ENCODE measurements at regions not wholly inside any gene's neighbourhood (a gene's known extent, or its start where the extent isn't known, plus 50 kb on each side); places are given as distances from the start of the nearest gene placed in this dataset.
A peak's percentile ranks its signal among the peaks of the same experiment; 100 is the strongest.

DNA sequence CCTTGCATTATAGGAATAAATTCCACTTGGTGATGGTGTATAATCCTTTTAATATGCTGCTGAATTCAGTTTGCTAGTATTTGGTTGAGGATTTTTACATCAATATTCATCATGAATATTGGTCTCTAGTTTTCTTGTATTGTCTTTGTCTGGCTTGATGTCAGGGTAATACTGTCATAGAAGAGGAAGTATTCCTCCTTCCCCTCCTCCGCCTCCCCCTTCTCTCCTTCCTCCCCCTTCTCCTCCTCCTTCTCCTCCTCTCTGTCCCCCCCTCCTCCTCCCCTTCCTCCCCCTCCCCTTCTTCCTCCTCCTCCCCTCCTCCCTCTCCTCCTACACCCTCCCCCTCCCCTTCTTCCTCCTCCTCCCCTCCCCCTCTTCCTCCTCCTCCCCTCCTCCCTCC, 65.8 kb downstream of the RGS12 start:
- Mint-ChIP-seq H3K27ac (no peak overlapping the region), H3K4me3 (no peak overlapping the region), H3K27me3 (peaks cover 12% of the 10 kb centered on the region), H3K36me3 (ENCODE audit: low read depth) (no peaks in the 10 kb centered on the region), H3K4me1 (peaks cover 3% of the 10 kb centered on the region), H3K9me3 (no peaks in the 10 kb centered on the region)
- intact Hi-C loops (cut with micrococcal nuclease) = no loop called here
- no peak for DNase-seq

DNA sequence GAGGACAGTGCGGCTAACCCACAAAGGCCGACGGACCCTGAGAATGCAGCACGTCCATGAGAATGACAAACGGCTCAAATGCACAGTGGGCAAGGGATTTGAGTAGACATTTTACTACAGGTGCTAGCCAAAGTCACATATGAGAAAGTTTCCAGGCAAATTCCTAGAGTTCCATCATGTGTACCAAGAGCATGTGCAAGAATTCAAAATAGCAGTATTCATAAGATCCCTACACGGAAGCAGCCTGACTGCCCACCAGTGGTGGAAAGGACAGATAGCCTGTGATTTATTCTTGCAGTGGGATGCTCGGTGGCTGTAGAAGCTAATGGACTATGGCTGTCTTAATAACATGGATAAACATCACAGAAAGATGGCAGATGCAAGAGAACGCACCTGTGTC, 68.0 kb downstream of the RGS12 start:
- Mint-ChIP-seq H3K27ac (no peak overlapping the region), H3K27me3 (peaks cover 9% of the 10 kb centered on the region), H3K36me3 (ENCODE audit: low read depth) (no peaks in the 10 kb centered on the region), H3K9me3 (no peaks in the 10 kb centered on the region), H3K4me1 (peaks cover 3% of the 10 kb centered on the region), H3K4me3 (no peak overlapping the region)
- intact Hi-C loops (cut with micrococcal nuclease) = no loop called here
- peak; percentile 31 for DNase-seq

DNA sequence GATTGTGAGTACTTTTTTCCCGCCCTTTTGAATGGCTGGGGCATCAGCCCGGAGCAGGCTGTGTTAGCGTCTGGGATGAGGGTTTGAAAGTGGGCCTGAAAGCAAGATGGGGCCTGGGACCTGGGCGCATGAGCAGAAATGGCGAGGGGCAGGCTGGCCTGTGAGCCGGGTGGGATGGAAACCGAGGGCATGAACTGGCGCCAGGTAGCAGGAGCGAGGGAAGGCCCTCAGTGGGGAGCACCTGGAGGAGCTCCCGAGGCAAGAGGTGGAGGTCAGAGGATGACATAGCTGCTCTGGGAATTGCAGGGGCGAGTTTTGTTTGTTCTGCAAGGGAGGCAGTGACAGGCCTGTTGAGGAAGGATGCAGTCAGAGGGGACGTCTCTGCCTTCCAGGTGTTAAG, 68.6 kb downstream of the RGS12 start:
- peaks cover 9% of the 10 kb centered on the region for H3K27me3 Mint-ChIP-seq
- H3K27ac Mint-ChIP-seq = no peak overlapping the region
- peaks cover 3% of the 10 kb centered on the region for H3K4me1 Mint-ChIP-seq
- no peaks in the 10 kb centered on the region for H3K9me3 Mint-ChIP-seq
- H3K4me3 Mint-ChIP-seq = no peak overlapping the region
- intact Hi-C loops (cut with micrococcal nuclease) = no loop called here
- peak; percentile 40 for DNase-seq
- H3K36me3 Mint-ChIP-seq (ENCODE audit: low read depth) = no peaks in the 10 kb centered on the region

DNA sequence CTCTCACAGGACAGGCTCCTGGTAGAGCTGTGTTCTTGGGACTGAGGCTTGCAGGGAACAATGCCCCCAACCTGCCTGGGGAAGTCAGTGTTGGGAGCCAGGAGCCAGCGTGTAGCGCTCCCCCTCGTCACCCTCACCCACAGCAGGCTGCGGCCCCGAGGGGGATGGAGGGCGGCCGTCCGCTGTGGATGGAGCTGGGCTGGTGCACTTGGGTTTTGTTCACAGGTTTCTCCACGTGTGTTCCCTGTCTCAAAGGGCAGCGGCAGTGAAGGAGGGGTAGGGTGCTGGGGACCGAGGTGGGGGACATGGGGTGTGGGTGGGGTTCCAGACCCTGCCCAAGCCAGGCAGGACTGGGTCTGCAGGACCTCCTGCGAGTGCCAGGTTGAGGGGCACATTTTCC, 69.1 kb downstream of the RGS12 start:
- DNase-seq = peak; percentile 37
- H3K9me3 Mint-ChIP-seq = no peaks in the 10 kb centered on the region
- H3K4me3 Mint-ChIP-seq = no peak overlapping the region
- no peaks in the 10 kb centered on the region for H3K36me3 Mint-ChIP-seq (ENCODE audit: low read depth)
- H3K27me3 Mint-ChIP-seq = peaks cover 9% of the 10 kb centered on the region
- no peak overlapping the region for H3K27ac Mint-ChIP-seq
- intact Hi-C loops (cut with micrococcal nuclease) = no loop called here
- H3K4me1 Mint-ChIP-seq = peaks cover 3% of the 10 kb centered on the region

DNA sequence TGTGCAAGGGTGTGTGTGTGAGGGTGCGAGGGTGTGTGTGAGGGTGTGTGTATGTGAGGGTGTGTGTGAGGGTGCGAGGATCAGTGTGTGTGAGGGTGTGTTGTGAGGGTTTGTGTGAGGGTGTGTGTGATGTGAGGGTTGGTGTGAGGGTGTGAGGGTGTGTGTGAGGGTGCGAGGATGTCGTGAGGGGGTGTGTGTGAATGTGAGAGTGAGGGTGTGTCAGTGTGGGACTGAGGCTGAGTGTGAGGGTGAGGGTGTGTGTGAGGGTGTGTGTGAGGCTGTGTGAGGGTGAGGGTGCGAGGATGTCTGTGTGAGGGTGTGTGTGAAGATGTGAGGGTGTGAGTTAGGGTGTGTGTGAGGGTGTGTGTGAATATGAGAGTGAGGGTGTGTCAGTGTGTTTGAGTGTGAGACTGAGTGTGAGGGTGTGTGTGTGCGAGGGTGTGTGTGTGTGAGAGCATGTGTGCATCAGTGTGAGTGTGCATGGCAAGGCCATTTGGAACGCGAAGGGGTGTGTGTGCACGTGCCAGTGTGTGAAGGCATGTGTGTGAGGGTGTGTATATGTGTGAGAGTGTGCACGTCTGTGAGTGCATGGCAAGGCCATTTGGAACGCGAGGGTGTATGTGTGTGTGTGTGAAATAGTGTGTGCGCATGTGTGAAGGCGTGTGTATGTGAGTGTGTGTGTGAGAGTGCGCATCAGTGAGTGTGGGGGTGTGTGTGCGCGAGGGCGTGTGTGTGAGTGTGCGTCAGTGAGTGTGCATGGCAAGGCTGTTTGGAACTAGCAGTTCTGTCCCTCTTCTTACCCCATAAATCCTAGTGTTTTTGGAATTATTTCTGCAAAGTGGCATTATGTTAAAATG, 69.8 kb downstream of the RGS12 start:
- Mint-ChIP-seq H3K27me3 (peaks cover 7% of the 10 kb centered on the region), H3K27ac (no peak overlapping the region), H3K4me3 (no peak overlapping the region), H3K36me3 (ENCODE audit: low read depth) (no peaks in the 10 kb centered on the region), H3K9me3 (no peaks in the 10 kb centered on the region), H3K4me1 (peaks cover 3% of the 10 kb centered on the region)
- intact Hi-C loops (cut with micrococcal nuclease) = no loop called here
- peak; percentile 51 for DNase-seq

DNA sequence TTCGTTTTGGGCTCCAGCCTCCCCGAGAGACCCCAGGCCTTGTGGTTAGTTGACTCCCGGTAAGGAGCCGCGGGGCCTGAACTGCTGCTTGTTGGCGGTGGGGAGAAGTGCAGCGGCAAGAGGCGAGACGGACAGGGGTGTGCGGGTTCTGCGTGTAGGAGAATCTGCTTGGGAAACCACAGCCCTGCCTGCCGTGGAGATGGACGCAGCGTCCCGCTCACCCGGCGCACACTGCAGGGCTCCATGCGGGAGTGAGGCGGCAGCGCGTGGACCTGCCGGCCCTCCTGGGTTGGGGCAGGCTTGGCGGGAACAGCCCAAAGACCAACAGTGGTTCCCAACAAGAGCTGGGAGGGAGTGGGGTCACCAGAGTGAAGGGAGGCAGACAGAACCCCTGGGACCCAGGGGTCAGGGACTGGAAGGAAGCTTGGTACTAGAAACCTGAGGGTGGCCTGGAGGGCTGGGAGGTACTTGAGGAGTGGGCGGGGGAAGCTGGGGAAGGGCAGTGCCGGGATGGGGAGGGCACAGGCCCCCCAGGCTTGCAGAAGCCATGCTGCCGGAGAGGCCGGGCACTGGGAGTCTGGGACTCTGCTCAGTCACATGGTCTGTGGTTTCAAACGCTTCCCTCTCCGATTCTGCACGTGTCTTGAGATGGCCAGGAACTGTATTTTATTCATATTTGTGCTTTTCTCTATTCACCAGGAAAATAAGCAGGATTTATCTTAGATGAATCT, 70.8 kb downstream of the RGS12 start:
- Mint-ChIP-seq H3K4me3 (no peak overlapping the region), H3K27me3 (peaks cover 9% of the 10 kb centered on the region), H3K36me3 (ENCODE audit: low read depth) (no peaks in the 10 kb centered on the region), H3K4me1 (peaks cover 6% of the 10 kb centered on the region), H3K27ac (no peak overlapping the region), H3K9me3 (no peaks in the 10 kb centered on the region)
- intact Hi-C loops (cut with micrococcal nuclease) = no loop called here
- peak; percentile 45 for DNase-seq

DNA sequence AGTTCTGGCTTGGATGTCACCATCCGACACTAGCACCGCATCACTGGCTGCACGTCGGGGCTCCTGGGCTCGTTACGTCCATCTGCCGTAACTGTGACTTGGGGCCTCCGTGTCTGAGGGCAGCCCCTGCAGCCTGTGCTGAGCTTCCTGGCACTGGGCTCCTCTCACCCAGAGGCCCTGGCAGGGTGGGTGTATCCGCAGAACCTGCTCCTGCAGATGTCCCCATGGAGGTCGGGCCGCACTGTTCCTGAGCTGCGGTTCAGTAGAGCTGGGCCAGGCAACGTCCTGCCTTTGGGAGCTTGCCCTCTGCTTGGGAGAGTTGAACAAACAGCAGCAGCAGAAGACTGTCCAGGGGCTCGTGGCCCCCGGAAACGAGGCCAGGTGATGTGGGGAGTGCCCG, 71.4 kb downstream of the RGS12 start:
- H3K4me3 Mint-ChIP-seq = no peak overlapping the region
- H3K9me3 Mint-ChIP-seq = no peaks in the 10 kb centered on the region
- intact Hi-C loops (cut with micrococcal nuclease) = no loop called here
- H3K36me3 Mint-ChIP-seq (ENCODE audit: low read depth) = no peaks in the 10 kb centered on the region
- peaks cover 9% of the 10 kb centered on the region for H3K4me1 Mint-ChIP-seq
- H3K27me3 Mint-ChIP-seq = peaks cover 14% of the 10 kb centered on the region
- no peak overlapping the region for H3K27ac Mint-ChIP-seq
- DNase-seq = peak; percentile 33

DNA sequence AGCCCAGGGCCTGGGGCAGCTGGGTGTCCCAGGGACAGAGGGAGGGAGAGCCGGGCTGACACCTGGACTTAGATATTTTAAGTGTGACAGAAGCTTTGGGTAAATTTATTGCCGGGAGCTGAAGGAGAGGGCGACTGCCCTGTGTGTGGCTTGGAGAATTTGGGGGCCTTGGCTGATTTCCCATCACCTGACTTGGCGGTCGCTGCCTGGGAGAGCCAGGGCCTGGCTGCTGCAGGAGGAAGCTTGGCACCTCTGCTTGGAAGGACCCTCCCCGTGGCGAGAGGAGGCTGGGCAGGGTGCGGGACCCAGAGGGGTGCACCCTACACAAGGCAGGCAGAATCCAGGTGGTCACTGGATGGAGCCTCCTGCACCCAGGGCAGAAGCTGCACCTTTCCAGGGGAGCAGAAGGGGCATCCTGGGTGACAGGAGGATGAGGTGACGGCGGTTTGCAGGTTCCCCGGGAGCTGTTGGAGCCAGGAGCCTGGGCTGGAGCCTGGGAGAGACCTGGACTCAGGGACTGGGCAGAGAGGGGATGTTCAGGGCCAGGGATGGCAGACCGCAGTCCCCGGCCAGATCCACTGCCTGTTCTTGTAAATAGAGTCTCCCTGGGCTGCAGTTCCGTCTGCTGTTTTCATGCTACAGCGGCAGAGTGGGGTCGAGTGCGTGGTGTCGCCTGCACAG, 72.0 kb downstream of the RGS12 start:
- intact Hi-C loops (cut with micrococcal nuclease) = no loop called here
- H3K27ac Mint-ChIP-seq = no peak overlapping the region
- H3K27me3 Mint-ChIP-seq = peaks cover 18% of the 10 kb centered on the region
- H3K4me1 Mint-ChIP-seq = peaks cover 15% of the 10 kb centered on the region
- no peak overlapping the region for H3K4me3 Mint-ChIP-seq
- no peaks in the 10 kb centered on the region for H3K36me3 Mint-ChIP-seq (ENCODE audit: low read depth)
- peak; percentile 51 for DNase-seq
- H3K9me3 Mint-ChIP-seq = no peaks in the 10 kb centered on the region

DNA sequence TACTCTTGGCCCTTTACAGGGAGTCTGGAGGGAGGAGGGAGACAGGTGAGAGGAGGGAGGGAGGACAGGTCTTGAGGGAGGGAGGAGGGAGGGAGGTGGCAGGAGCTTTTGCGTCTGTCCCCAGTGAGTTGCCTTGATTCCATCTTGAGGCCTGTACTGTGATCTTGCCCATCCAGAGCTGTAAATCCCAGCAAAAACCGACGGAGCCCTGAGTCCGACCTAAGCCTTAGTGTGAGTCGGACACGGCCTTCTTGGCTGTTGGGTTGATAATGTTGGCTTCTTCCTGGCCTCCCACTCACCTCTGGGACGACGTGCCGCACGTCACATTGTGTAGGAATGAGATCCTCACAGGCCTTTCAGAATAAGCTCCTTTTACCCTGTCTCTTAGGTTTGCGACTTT, 72.5 kb downstream of the RGS12 start:
- H3K27me3 Mint-ChIP-seq = peaks cover 21% of the 10 kb centered on the region
- DNase-seq = peak; percentile 42
- no peaks in the 10 kb centered on the region for H3K9me3 Mint-ChIP-seq
- H3K27ac Mint-ChIP-seq = no peak overlapping the region
- H3K4me1 Mint-ChIP-seq = peaks cover 17% of the 10 kb centered on the region
- intact Hi-C loops (cut with micrococcal nuclease) = no loop called here
- no peak overlapping the region for H3K4me3 Mint-ChIP-seq
- no peaks in the 10 kb centered on the region for H3K36me3 Mint-ChIP-seq (ENCODE audit: low read depth)

DNA sequence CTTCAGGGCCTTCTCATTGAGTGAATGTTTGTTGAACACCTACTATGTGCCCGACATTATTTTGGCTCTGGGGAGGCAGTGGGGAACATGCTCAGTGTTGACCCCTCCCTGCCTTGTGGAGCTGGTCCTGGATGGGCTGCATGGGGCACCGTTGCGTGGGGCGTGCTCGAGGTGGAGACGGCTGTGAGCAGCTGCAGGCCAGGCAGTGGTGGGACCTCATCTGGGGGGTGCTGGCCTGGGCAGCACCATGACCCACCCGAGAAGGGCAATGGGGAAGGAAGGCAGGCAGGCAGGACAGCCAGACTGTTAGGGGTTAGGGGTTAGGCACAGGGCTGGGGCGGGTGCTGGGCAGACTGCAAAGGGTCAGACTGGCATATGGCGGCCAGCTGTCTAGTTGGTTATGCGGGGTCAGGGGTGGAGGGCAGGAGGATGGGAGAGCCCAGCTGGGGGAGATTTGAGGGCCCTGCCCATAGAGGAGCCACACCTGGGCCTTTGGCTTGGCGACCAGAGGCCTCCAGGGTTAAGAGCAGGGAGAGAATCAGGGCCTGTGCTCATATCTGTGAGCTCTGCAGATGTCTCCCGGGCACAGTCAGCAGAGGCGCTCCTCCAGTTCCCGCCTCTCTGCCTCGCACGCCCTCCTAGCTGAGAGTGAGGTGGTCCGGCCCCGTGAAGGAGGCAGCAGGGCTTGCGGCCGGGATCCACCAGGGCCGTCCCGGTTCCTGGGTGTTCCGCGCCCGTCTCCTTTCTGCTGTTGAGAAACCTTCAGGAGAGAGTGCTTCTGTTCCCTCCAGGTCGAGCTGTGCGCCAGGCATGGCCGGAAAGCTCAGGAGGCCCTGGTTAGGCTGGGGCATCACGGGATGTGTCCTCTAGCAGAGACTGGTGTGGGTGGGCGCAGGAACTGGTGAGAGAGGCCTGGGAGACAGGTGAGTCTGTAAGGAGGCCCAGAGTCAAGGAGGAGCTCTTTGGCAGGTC, 73.3 kb downstream of the RGS12 start:
- peaks cover 21% of the 10 kb centered on the region for H3K4me1 Mint-ChIP-seq
- H3K27me3 Mint-ChIP-seq = peaks cover 28% of the 10 kb centered on the region
- H3K27ac Mint-ChIP-seq = no peak overlapping the region
- no peaks in the 10 kb centered on the region for H3K36me3 Mint-ChIP-seq (ENCODE audit: low read depth)
- intact Hi-C loops (cut with micrococcal nuclease) = no loop called here
- H3K9me3 Mint-ChIP-seq = no peaks in the 10 kb centered on the region
- DNase-seq = peak; percentile 48
- H3K4me3 Mint-ChIP-seq = no peak overlapping the region

DNA sequence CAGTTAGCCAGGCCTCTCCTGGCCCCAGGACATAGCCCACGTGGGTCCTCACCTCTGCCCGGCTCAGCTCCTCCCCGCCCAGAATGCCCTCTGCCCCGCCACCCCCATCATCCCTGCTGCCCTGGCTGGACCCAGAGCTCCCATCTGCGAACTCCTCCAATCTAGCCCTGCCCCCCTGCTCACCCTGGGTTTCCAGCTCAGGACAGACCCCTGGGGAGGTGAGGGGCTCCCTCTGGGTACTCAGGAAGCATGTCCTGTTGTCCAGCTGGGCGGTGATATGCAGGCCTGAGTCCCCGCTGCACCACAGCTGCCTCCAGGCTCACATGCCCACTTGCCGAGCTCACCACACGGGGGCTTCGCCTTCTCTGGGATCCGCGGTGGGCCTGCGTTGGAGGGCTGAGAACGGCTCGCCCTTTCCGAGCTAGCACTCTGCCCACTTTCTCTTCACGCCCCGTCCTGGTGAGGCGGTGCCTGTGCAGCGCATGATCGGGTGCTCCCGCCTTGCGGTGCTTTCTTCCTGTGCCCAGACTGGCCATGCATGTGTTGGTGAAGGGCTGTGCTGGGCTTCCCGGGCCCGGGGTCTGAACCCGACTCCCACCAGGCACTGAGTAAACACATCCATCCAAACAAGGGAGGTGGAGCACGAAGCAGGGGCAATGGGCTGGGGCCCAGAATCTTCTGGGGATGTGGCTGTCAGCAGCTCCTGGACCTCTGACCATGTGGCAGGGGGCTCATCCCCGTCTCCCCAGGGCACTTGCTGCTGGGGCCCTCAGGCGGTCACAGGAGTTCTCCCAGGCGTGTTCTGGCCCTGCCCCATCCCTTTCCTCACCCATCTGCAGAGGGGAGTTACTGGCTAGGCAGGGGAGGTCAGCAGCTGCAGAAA, 74.3 kb downstream of the RGS12 start:
- intact Hi-C loops (cut with micrococcal nuclease) = no loop called here
- H3K27me3 Mint-ChIP-seq = peaks cover 35% of the 10 kb centered on the region
- no peak for DNase-seq
- no peaks in the 10 kb centered on the region for H3K36me3 Mint-ChIP-seq (ENCODE audit: low read depth)
- no peak overlapping the region for H3K27ac Mint-ChIP-seq
- H3K4me3 Mint-ChIP-seq = no peak overlapping the region
- peaks cover 22% of the 10 kb centered on the region for H3K4me1 Mint-ChIP-seq
- no peaks in the 10 kb centered on the region for H3K9me3 Mint-ChIP-seq

DNA sequence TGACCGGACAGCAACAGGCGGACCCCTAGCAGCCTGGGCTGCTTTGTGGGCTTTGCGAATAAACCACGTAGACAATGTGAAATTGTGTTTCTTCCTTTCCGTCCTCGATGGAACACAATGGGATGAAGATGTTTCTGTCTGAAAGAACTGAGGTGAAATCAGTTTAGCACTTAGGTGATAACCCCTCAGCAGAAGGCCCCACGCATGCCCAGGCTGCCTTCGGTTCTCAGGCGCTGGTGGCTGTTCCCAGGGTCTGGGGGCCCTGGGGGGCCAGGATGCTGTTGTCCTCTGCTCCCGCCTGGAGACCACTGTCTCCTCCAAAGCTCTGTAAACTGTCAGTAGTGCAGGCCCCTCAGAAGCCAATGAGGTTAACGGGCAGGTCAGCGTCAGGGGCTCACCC, 73.9 kb upstream of the HGFAC start:
- no peak overlapping the region for H3K27ac Mint-ChIP-seq
- no peak for DNase-seq

More for the DNA sequence above, 73.9 kb upstream of the HGFAC start:
- intact Hi-C loops (cut with micrococcal nuclease) = no loop called here
- Mint-ChIP-seq H3K9me3 (no peaks in the 10 kb centered on the region), H3K36me3 (ENCODE audit: low read depth) (no peaks in the 10 kb centered on the region), H3K27me3 (peaks cover 34% of the 10 kb centered on the region), H3K4me3 (no peak overlapping the region), H3K4me1 (peaks cover 22% of the 10 kb centered on the region)
